GM18498 (cell line): ENCODE measurements at regions not wholly inside any gene's neighbourhood (a gene's known extent, or its start where the extent isn't known, plus 50 kb on each side); places are given as distances from the start of the nearest gene placed in this dataset.

Experiments used
- ATAC-seq: cut with Tn5 transposase; IDR thresholded peaks from one replicate; pipeline ENCODE4 v1.9.1; 2021; ENCODE audit warnings: mild to moderate bottlenecking, moderate library complexity; ENCODE audit not compliant: unreplicated experiment

- ATAC-seq, result no peak
Measured at GRCh38 chr18:38402509-38402908, 836.9 kb upstream of the CELF4 start.

GRCh38 chr18:38397094-38397493 is 831.5 kb upstream of the CELF4 start:
- no peak for ATAC-seq

- no peak for ATAC-seq
Measured at GRCh38 chr18:38386146-38386545, 820.5 kb upstream of the CELF4 start.

GRCh38 chr18:38369772-38370690 is 804.4 kb upstream of the CELF4 start:
- no peak for ATAC-seq

GRCh38 chr18:38368886-38369285 is 803.3 kb upstream of the CELF4 start:
- no peak for ATAC-seq

GRCh38 chr18:38368246-38368645 is 802.6 kb upstream of the CELF4 start:
- ATAC-seq, result no peak

- ATAC-seq, result no peak
Measured at GRCh38 chr18:38367473-38367872, 801.9 kb upstream of the CELF4 start.

GRCh38 chr18:38362286-38362792 is 796.7 kb upstream of the CELF4 start:
- ATAC-seq, result no peak

GRCh38 chr18:38358805-38359657 is 793.4 kb upstream of the CELF4 start:
- ATAC-seq, result no peak

- no peak for ATAC-seq
Measured at GRCh38 chr18:38353149-38353548, 787.6 kb upstream of the CELF4 start.

GRCh38 chr18:38350141-38350540 is 784.5 kb upstream of the CELF4 start:
- no peak for ATAC-seq

- no peak for ATAC-seq
Measured at GRCh38 chr18:38330573-38330972, 765.0 kb upstream of the CELF4 start.

GRCh38 chr18:38329145-38329544 is 763.5 kb upstream of the CELF4 start:
- no peak for ATAC-seq

- ATAC-seq, result no peak
Measured at GRCh38 chr18:38322206-38322605, 756.6 kb upstream of the CELF4 start.

GRCh38 chr18:38321262-38321661 is 755.7 kb upstream of the CELF4 start:
- no peak for ATAC-seq

GRCh38 chr18:38318416-38318815 is 752.8 kb upstream of the CELF4 start:
- no peak for ATAC-seq

- ATAC-seq, result no peak
Measured at GRCh38 chr18:38313831-38314230, 748.2 kb upstream of the CELF4 start.

- ATAC-seq, result no peak
Measured at GRCh38 chr18:38312532-38312931, 746.9 kb upstream of the CELF4 start.

GRCh38 chr18:38310936-38311335 is 745.3 kb upstream of the CELF4 start:
- ATAC-seq, result no peak

- no peak for ATAC-seq
Measured at GRCh38 chr18:38307914-38308313, 742.3 kb upstream of the CELF4 start.

GRCh38 chr18:38305961-38306360 is 740.4 kb upstream of the CELF4 start:
- ATAC-seq, result no peak

- ATAC-seq, result no peak
Measured at GRCh38 chr18:38301621-38302020, 736.0 kb upstream of the CELF4 start.
